H1 (cell line): ENCODE measurements at regions not wholly inside any gene's neighbourhood (a gene's known extent, or its start where the extent isn't known, plus 50 kb on each side); places are given as distances from the start of the nearest gene placed in this dataset.

Source experiments
- CTCF ChIA-PET: fragments of 300-600 bp; sonication (Branson Sonifier 250); formaldehyde crosslinking; loops from one replicate; lab custom pipeline; 2021; ENCODE audit not compliant: partially characterized antibody; lab: Charles Lee
- POLR2A ChIA-PET: fragments of 300-600 bp; sonication (Branson Sonifier 250); formaldehyde crosslinking; loops from one replicate; lab custom pipeline; 2021; ENCODE audit warnings: inconsistent platforms; ENCODE audit not compliant: partially characterized antibody; lab: Charles Lee
- DNase-seq, 2 experiments: peaks; one replicate each; pipeline versions ENCODE4 v3.0.0 to v3.0.0-alpha.2; 2010 to 2022; ENCODE audit warnings: low spot score in 2 of 2, low read depth in 1 of 2, mixed read lengths in 1 of 2
- FAIRE-seq: peaks from 2 replicates; lab custom pipeline; 2011; peaks lifted over from hg19 to GRCh38; lab: Jason Lieb, UNC
- H2AFZ ChIP-seq: 2 replicates; pipeline ENCODE4 v1.8.1; 2012; ENCODE audit warnings: low read length, inconsistent platforms
- H2AK5ac ChIP-seq: 2 replicates; pipeline ENCODE4 v1.6.1; 2013; ENCODE audit warnings: low read depth, low read length
- H2BK120ac ChIP-seq: replicated peaks from 2 replicates; pipeline ENCODE3; 2013; ENCODE audit warnings: low read depth, low read length, inconsistent platforms
- H2BK12ac ChIP-seq: 2 replicates; pipeline ENCODE4 v1.6.1; 2013; ENCODE audit warnings: low read depth, low read length
- H2BK15ac ChIP-seq: 2 replicates; pipeline ENCODE4 v1.6.1; 2013; ENCODE audit warnings: low read length
- H2BK20ac ChIP-seq: 2 replicates; pipeline ENCODE4 v1.6.1; 2013; ENCODE audit warnings: low read length
- H2BK5ac ChIP-seq: 2 replicates; pipeline ENCODE4 v1.6.1; 2013; ENCODE audit warnings: low read depth, low read length
- H3K14ac ChIP-seq: 2 replicates; pipeline ENCODE4 v1.6.1; 2013; ENCODE audit warnings: inconsistent platforms; ENCODE audit not compliant: insufficient read length
- H3K18ac ChIP-seq: 2 replicates; pipeline ENCODE4 v1.6.1; 2013; ENCODE audit warnings: low read length; ENCODE audit errors: extremely low read depth
- H3K23ac ChIP-seq: 2 replicates; pipeline ENCODE4 v1.6.1; 2013; ENCODE audit warnings: inconsistent platforms; ENCODE audit not compliant: insufficient read length
- H3K23me2 ChIP-seq: 2 replicates; pipeline ENCODE4 v1.6.1; 2013; ENCODE audit warnings: low read depth, low read length
- H3K27ac ChIP-seq: 2 replicates; pipeline ENCODE4 v1.6.1; 2011; ENCODE audit warnings: low read depth, low read length, inconsistent platforms
- H3K27me3 ChIP-seq, 4 experiments: replicated peaks in 1 of 4; 1 replicate in 1 of 4; 2 replicates in 3 of 4; pipeline versions ENCODE4 v1.6.1 to v1.8.1; 2011 to 2013; ENCODE audit warnings: low read length in 3 of 4, mild to moderate bottlenecking in 3 of 4, inconsistent platforms in 2 of 4, mixed read lengths in 2 of 4, moderate library complexity in 1 of 4; ENCODE audit not compliant: control insufficient read depth in 3 of 4, insufficient read depth in 3 of 4; ENCODE audit errors: extremely low read depth in 1 of 4
- H3K36me3 ChIP-seq, 4 experiments: 2 replicates each; pipeline versions ENCODE4 v1.6.1 to v1.8.1; 2011 to 2013; ENCODE audit warnings: mild to moderate bottlenecking in 4 of 4, low read length in 3 of 4, moderate library complexity in 2 of 4, control low read depth in 1 of 4, inconsistent platforms in 1 of 4; ENCODE audit not compliant: insufficient read depth in 4 of 4, control insufficient read depth in 2 of 4
- H3K4ac ChIP-seq: replicated peaks from 2 replicates; pipeline ENCODE3; 2013; ENCODE audit warnings: low read length, low read depth, mixed read lengths, inconsistent platforms; ENCODE audit not compliant: insufficient read length
- H3K4me1 ChIP-seq, 4 experiments: replicated peaks in 1 of 4; 1 replicate in 1 of 4; 2 replicates in 3 of 4; pipeline versions ENCODE4 v1.6.1 to v1.8.1; 2011 to 2013; ENCODE audit warnings: low read length in 3 of 4, inconsistent platforms in 2 of 4, mixed read lengths in 1 of 4; ENCODE audit not compliant: insufficient read depth in 4 of 4, control insufficient read depth in 3 of 4
- H3K4me2 ChIP-seq, 2 experiments: 2 replicates each; pipeline versions ENCODE4 v1.6.1 to v1.8.1; 2011 to 2013; ENCODE audit warnings: low read depth in 2 of 2, low read length in 2 of 2, control low read depth in 1 of 2, inconsistent platforms in 1 of 2, mild to moderate bottlenecking in 1 of 2; ENCODE audit not compliant: insufficient read depth in 1 of 2
- H3K4me3 ChIP-seq, 4 experiments: fragments of 200-600, 300-600 bp in 1 of 4; sonication (generic), shearing (Covaris generic), sonication (Bioruptor Twin) in 1 of 4; 2 replicates each; pipeline versions ENCODE4 v1.5.1 to v1.8.1; 2011 to 2016; ENCODE audit warnings: low read length in 4 of 4, low read depth in 3 of 4, control low read depth in 2 of 4, inconsistent platforms in 2 of 4, mild to moderate bottlenecking in 2 of 4, mixed read lengths in 1 of 4, moderate library complexity in 1 of 4; ENCODE audit not compliant: insufficient read depth in 2 of 4; ENCODE audit errors: extremely low read depth in 1 of 4
- H3K56ac ChIP-seq: replicated peaks from 2 replicates; pipeline ENCODE3; 2013; ENCODE audit warnings: low read depth, mild to moderate bottlenecking, mixed read lengths, low read length, inconsistent platforms; ENCODE audit not compliant: insufficient read length
- H3K79me1 ChIP-seq: 2 replicates; pipeline ENCODE4 v1.6.1; 2013; ENCODE audit warnings: low read depth, low read length, control low read depth
- H3K79me2 ChIP-seq, 2 experiments: 2 replicates each; pipeline versions ENCODE4 v1.6.1 to v1.8.1; 2012 to 2013; ENCODE audit warnings: low read length in 2 of 2, mild to moderate bottlenecking in 2 of 2, inconsistent platforms in 1 of 2; ENCODE audit not compliant: insufficient read depth in 2 of 2, control insufficient read depth in 1 of 2
- H3K9ac ChIP-seq, 4 experiments: replicated peaks in 1 of 4; 1 replicate in 1 of 4; 2 replicates in 3 of 4; pipeline versions ENCODE4 v1.6.1 to v1.8.1; 2011 to 2013; ENCODE audit warnings: low read depth in 3 of 4, low read length in 3 of 4, control low read depth in 2 of 4, mild to moderate bottlenecking in 2 of 4, moderate library complexity in 2 of 4, inconsistent platforms in 1 of 4; ENCODE audit errors: extremely low read depth in 1 of 4
- H3K9me3 ChIP-seq, 2 experiments: 2 replicates each; pipeline versions ENCODE4 v1.6.1 to v1.8.1; 2012 to 2013; ENCODE audit warnings: mild to moderate bottlenecking in 2 of 2, moderate library complexity in 2 of 2, control low read depth in 1 of 2, inconsistent platforms in 1 of 2, low read depth in 1 of 2, low read length in 1 of 2, mixed read lengths in 1 of 2; ENCODE audit not compliant: insufficient read depth in 2 of 2
- H4K20me1 ChIP-seq, 2 experiments: replicated peaks in 1 of 2; 2 replicates each; pipeline versions ENCODE3 to v1.8.1; 2011 to 2013; ENCODE audit warnings: inconsistent platforms in 2 of 2, low read length in 2 of 2, mild to moderate bottlenecking in 1 of 2; ENCODE audit not compliant: insufficient read depth in 2 of 2, control insufficient read depth in 1 of 2
- H4K5ac ChIP-seq: 2 replicates; pipeline ENCODE4 v1.6.1; 2013; ENCODE audit warnings: low read length, low read depth, mixed read lengths, inconsistent platforms; ENCODE audit not compliant: insufficient read length
- H4K8ac ChIP-seq: 2 replicates; pipeline ENCODE4 v1.8.0; 2013; ENCODE audit warnings: mild to moderate bottlenecking, moderate library complexity, low read length, inconsistent platforms; ENCODE audit not compliant: insufficient read depth; ENCODE audit errors: extremely low read depth
- H4K91ac ChIP-seq: replicated peaks from 2 replicates; pipeline ENCODE3; 2013; ENCODE audit warnings: low read length, mixed read lengths, inconsistent platforms; ENCODE audit not compliant: insufficient read length
- JUND ChIP-seq: IDR thresholded peaks from 2 replicates; pipeline ENCODE4 v1.6.1; 2011; ENCODE audit warnings: mild to moderate bottlenecking, improper control_type of control experiment, low read length
- WGBS, 2 experiments: shearing (Covaris generic) in 1 of 2; methylation state at CpG; one replicate each; pipeline versions ENCODE4 v1.1.6 to v1.1.7; 2013 to 2015; ENCODE audit warnings: low lambda C conversion rate in 2 of 2, mixed read lengths in 2 of 2, inconsistent platforms in 1 of 2, low coverage in 1 of 2, missing lambda C conversion rate in 1 of 2; ENCODE audit not compliant: insufficient replicate concordance in 2 of 2, insufficient coverage in 1 of 2, insufficient read length in 1 of 2; ENCODE audit errors: extremely low coverage in 1 of 2, missing lambda C conversion rate in 1 of 2; 5-methylcytosine and 5-hydroxymethylcytosine counted together
- TF ChIP-seq, protein P1 (sequence below): IDR thresholded peaks from 2 replicates; pipeline ENCODE4 v1.6.1; 2012; ENCODE audit warnings: low read length, inconsistent platforms

DNA sequence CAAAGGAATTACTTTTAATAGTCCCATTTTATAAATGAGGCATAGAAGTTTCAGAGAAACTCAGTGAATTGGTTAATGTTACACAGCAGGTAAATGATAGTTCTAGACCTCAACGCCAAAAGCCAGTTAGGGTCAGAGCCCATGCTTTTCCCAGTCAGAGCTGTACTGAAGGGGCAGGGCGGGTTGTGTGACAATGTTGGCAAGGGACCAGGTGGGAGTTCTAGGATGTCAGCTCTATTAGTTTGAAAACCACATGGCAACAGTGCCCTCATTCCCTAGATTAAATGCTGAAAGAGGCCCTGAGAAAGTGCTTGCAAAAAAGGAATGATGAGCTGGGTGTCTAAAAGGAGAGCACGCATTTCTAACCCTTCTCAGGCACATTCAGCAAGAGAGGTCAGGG lies 65.4 kb upstream of the EPHB1 start:
- no peak overlapping the region for H3K56ac ChIP-seq
- H3K23me2 ChIP-seq = no peaks in the 10 kb centered on the region
- no peak overlapping the region for H2AK5ac ChIP-seq
- H2BK20ac ChIP-seq = no peak overlapping the region
- DNase-seq = no peak
- no peak overlapping the region for H3K4me2 ChIP-seq
- CTCF ChIA-PET = interaction anchor here (0.8 to 2.2 kb wide), 3 partner anchors 24 to 513 kb away, joined by 3 to 8 read pairs (median 3); no protein-coding TSS in a partner anchor
- H3K27me3 ChIP-seq = no peaks in the 10 kb centered on the region
- FAIRE-seq = no peak
- no peak overlapping the region for H2AFZ ChIP-seq
- no peak overlapping the region for H4K8ac ChIP-seq
- no peak overlapping the region for H3K9ac ChIP-seq
- no peaks in the 10 kb centered on the region for H3K79me2 ChIP-seq
- no peaks in the 10 kb centered on the region for H4K20me1 ChIP-seq
- POLR2A ChIA-PET = no interaction called here
- H3K9me3 ChIP-seq = no peaks in the 10 kb centered on the region
- WGBS, 2 experiments = 86% methylated on average over 3 of the region's 3 CpGs; no CpG with 5 or more reads in 1 of the 2 experiments
- no peaks in the 10 kb centered on the region for H3K4me1 ChIP-seq
- no peak overlapping the region for H3K4me3 ChIP-seq
- no peak overlapping the region for H3K18ac ChIP-seq
- no peaks in the 10 kb centered on the region for H3K79me1 ChIP-seq
- H2BK15ac ChIP-seq = no peak overlapping the region
- no peak overlapping the region for H2BK120ac ChIP-seq
- H3K4ac ChIP-seq = no peak overlapping the region
- H4K5ac ChIP-seq = no peak overlapping the region
- no peak overlapping the region for H3K27ac ChIP-seq
- no peaks in the 10 kb centered on the region for H3K36me3 ChIP-seq
- no peak overlapping the region for H3K14ac ChIP-seq
- no peak overlapping the region for H4K91ac ChIP-seq
- no peak overlapping the region for H3K23ac ChIP-seq
- H2BK12ac ChIP-seq = no peak overlapping the region
- no peak overlapping the region for H2BK5ac ChIP-seq
- no peak for TF ChIP-seq JUND
- TF ChIP-seq, protein P1, sequence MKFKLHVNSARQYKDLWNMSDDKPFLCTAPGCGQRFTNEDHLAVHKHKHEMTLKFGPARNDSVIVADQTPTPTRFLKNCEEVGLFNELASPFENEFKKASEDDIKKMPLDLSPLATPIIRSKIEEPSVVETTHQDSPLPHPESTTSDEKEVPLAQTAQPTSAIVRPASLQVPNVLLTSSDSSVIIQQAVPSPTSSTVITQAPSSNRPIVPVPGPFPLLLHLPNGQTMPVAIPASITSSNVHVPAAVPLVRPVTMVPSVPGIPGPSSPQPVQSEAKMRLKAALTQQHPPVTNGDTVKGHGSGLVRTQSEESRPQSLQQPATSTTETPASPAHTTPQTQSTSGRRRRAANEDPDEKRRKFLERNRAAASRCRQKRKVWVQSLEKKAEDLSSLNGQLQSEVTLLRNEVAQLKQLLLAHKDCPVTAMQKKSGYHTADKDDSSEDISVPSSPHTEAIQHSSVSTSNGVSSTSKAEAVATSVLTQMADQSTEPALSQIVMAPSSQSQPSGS = no peak
